ENCODE measurements at regions not wholly inside any gene's neighbourhood (a gene's known extent, or its start where the extent isn't known, plus 50 kb on each side); places are given as distances from the start of the nearest gene placed in this dataset.
"Not testable (repeated sequence)": the region's sequence is repeated elsewhere in the genome, so short reads cannot be mapped to it uniquely, and the experiment has no call there.

DNA sequence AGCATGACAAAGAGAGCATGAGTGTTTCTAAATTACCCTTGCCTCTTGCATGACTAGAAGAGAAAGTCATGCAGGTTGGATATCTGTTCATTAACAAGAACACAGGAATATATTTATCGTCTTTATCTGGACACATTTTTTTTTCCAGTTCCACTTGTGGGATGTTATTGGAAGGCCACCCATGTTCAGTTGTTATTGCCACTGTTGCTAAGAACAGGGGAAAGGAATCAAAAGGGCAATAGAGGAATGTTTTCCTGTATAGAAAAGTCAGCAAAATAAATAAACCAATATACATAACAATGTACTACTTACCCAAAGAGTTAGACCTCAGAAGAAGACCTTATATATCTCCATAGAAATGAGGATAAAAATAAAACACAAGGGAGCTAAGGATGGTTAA lies 270.1 kb downstream of the QDPR start:
- DNase-seq (ENCODE audit: low read depth in 3 of 3), result no peak

DNA sequence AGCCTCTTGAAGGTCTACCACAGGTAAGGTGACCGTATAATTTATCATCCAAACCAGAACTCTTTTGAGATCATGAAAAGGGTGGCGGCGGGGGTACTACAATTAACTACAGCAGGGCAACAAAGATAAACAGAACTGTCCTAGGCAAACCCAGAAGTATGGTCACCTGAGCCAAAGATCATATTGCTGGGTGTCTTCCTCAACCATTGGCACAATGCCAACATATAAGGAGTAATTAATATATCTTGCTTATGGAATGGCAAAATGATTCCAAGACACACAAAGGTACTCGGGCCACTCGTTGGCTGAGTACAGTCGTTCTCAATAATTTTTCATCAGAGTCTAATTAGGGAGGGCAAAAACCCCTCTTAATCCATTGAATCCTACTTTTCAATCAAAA lies 273.3 kb downstream of the QDPR start:
- DNase-seq (ENCODE audit: low read depth in 3 of 3), result no peak

DNA sequence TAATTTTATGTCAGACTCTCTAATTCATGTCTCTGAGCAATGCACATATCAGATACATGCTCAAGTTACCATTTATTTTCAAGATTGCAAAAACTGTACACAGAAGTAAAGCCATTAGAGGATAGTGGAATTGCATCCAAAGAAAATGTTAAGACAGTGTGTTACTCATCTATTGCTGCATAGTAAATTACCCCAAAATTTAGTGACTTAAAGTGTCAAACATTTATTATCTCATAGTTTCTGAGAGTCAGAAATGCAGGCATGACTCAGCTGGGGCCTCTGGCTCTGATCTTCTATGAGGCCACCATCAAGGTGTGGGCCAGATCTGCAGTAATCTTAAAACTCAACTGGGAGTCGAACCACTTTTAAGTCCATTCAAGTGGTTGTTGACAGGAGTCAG lies 275.2 kb downstream of the QDPR start:
- no peak for DNase-seq (ENCODE audit: low read depth in 3 of 3)

DNA sequence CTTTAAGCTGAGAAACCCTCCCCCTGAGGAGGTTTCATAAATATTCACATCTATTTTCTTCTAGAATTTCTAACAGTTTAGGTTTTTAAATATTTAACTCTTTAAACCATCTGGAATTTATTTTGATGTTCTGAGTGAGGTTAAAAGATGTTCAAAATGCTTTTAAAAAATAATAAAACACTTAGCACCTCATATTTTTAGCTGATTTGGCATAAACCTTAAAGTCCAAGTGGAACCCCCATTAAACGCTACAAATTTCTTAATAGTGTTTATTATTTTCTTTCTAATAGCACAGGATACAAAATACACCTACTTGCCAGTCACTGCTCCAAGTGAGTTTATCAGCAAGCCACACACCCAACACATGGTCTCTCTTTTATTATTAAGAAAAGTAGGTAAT lies 277.2 kb downstream of the QDPR start:
- DNase-seq (ENCODE audit: low read depth in 3 of 3), result no peak

DNA sequence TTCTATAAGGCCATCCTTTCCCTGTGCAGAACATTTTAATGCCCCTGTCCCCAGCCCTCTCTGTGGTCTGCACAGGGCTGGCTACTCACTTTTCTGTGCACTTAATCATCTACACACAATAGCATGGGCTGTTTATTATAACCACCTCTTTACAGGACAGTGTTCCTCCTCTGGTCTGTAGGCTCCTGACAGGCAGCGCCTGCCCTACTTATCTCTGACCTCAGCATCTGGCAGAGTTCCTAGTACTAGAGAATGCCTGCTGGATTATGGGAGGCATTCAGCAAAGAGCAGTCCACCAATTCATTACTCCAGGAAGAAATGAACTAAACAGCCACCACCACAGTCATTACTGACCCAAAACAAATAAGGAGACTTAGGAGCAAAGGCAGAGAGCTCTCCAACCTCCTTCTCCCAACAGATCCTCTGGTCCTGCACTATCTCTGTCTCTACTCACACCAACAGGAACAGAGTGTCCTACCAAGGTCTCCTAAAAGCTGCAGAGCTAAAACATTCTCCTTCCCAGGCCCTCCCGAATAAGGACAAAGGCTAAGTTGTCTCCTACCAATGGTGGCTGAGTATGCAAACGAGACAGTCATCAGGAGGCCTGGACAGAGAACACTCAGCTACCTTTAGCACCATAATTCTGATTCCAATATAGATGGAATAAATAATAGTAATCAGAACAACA lies 279.2 kb downstream of the QDPR start:
- DNase-seq (ENCODE audit: low read depth in 3 of 3), result no peak

DNA sequence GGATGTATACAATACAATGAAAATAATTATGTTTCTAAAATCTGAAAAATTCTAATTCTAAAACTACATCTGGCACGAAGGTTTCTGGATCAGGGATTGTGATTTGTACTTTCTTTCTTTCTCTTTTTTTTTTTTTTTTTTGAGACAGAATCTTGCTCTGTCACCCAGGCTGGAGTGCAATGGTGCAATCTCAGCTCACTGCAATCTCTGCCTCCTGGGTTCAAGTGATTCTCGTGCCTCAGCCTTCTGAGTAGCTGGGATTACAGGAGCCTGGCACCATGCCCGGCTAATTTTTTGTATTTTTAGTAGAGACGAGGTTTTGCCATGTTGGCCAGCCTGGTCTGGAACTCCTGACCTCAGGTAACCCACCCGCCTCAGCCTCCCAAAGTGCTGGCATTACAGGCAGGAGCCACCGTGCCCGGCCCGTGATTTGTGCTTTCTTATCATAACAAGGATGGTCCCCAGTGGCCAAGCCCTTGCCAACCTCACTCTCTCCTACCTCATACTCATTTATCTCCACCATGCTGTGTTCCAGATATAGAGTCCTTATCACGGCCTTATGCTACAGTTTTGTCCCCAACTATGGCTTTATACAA lies 279.9 kb downstream of the QDPR start:
- DNase-seq (ENCODE audit: low read depth in 3 of 3), result not testable (repeated sequence)

DNA sequence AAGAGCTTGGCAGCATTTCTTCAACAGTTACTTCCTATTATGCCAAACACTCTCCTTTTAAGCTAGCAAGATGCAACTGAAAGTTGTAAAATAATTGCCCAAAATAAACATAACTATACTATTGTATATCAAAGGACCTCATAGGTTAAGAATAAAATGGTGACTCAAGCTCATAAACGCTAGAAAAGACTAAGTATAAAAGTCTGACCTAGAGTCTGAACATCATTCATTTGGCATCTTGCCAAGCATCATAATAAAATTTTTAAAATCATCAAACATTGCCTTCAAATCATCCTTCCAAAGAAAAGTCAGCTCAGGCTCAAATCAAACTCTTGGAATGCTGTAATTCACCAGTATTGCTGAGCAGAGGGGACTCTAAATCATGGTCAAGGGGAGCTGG lies 281.2 kb downstream of the QDPR start:
- no peak for DNase-seq (ENCODE audit: low read depth in 3 of 3)

DNA sequence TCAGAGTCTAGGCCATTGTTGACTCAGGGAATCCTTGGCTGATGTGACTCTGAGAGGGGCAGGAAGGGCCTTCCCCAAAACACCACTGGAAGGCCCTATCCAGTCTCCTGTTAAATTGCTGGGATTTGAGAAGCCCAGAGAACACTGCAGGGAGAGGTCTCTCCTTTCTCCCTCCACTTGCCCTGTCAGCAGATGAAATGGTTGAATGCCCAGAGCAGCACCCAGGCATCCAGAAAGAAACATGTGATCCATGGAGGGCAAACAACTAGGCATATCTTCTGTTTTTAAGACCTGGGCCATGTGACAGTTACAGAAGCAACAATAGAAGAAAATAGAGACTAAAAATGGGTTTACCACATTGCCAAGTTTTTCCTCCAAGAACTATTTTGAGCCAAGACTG lies 291.1 kb downstream of the QDPR start:
- DNase-seq (ENCODE audit: low read depth in 3 of 3), result no peak

DNA sequence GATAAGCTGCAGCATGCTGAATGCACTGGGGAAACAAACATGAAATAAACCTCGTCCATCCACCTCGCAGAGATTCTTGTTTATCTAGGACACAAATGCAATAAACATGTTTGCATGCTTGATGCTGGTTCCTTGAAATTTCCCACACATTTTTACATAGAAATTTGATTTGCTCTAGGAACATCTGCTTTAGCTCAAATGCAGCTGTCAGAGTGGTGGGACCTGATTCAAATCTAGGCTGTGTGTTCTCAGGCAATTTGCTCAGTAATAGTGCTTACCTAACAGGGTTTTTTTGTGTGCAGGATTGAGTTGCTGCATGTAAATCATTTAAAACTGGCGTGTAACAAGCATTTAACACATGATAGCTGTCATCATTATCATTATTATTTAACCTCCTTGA lies 293.1 kb downstream of the QDPR start:
- DNase-seq (ENCODE audit: low read depth in 3 of 3), result no peak

DNA sequence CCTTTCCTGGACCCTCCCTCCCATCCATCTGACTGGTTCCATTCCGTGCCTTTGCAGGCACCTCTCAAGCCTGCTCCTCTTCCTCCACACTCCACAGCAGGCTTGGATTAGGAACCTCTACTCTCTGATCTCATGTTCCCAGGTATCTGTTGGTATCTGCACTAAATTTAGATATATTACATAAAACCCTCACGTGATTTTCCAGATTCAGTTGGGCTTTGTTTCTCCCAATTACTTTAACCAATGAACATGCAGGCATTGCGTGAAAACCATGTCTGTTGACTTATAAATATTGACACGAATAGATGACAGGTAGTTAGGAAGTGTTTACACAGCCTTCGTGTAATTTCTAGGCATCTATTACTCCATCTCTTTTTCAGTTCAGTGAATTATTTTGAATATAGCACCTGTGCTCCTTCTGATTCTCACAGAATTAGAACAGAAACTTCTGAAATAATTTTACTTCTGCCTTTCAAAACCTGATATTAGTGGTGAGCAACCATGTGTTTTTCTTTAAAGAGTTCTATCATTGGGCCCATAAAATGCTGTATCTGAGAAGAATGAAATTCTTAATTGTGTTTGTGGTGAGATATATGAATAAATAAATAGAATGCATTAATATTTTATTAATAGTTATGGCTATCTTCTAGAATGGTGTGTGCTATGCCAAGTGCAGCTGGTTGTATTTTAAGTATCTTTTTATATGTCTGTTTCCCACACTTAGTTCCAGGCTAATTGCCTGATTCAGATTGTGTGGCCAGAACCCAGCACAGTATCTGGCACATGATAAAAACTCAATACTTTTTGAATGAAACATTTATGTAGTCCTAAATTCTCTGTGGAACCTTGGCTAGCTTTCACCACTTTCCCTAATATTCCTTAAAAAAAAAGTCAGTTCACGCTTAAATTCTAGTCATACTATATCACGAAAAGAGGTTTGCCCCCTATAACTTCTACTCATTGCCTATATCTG lies 304.8 kb downstream of the QDPR start:
- DNase-seq (ENCODE audit: low read depth in 3 of 3), result no peak

DNA sequence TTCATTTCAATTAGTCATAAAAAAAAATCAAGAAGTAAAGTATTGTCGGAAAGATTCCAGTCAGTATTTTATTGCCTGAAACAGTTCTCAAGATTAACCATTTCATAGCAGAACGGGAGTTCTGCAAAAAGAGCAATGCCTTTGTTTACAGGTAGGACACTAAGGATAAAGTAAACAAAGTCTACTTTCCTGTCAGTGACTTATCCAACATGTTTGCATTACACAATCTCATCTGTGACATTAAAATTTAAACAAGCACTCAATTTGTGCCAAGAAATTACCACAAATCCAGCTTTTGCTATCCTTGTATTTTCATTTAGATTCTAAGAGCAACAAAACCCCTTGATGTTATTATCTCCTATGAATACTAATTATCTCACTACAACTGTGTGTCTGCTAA lies 306.5 kb upstream of the LDB2 start:
- no peak for DNase-seq (ENCODE audit: low read depth in 3 of 3)

DNA sequence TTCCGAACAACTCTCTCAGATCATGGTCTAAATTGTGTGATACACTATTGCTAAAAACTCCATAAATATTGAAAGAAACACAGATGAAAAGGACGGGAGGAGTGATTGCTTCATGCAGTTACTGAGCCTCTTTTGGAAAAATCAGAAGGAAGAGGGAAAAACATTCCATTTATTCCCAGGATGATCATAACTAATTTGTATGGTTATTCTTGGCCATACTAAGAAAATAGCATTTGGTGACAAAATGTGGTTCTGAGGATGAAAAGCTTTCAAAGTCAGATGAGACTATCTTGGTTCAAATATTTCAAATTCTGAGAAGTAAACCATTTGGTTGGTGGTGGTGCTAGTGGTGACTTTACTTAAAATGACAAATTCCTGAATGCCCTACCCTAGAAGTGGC lies 305.4 kb upstream of the LDB2 start:
- DNase-seq (ENCODE audit: low read depth in 3 of 3), result no peak

DNA sequence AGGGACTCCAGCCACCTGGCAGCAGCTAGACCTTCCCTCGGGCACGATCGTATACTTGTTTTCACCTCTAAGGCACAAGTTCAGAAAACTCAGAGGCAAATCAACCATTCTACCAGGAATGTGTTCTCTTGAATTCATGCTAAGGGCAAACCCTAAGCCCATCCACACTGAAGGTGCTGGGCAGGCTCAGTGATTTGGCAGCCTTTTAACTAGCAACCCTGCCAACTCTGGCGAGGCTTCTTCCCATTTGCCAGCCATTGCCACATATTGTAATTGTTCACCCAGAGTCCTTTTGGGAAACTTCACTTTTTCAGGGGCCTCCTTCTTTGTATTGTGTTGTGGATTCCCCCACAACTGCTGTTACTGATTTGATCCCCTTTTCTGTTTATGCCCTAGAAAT lies 298.6 kb upstream of the LDB2 start:
- DNase-seq (ENCODE audit: low read depth in 3 of 3), result no peak

DNA sequence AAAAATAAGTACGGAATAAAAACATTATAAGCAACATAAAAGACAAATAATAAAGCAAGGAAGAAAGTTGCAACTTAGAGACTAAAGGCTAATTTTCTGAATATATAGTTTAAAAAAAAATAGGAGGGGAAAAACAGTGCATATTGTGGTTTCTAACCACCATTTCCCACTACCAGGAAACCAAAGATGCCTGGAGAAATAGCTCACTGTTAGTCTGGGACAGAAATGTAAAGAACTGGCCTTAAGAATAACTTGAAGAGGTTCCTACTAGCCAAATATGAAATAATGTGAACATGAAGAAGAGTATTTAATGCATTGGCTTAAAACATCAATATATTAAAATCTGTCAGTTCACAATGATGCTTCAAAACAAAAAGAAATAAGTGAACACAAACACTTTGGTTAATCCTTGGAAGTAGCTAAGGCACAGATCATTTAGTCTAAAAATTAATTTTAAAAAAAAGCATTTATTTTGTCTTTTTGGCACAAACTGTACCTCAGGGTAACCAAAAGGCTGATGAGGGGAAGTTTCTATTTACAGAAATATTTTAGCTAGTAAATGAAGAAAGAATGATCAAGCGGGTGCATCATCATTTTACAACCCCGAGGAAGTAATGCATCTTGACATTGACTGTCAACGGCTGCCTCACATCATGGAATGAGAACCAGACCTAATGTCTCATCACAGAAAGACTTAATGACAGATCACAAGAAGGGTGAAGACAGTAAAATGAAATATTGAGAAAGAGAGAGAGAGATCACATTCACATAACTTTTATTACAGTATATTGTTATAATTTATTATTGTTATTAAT lies 297.2 kb upstream of the LDB2 start:
- no peak for DNase-seq (ENCODE audit: low read depth in 3 of 3)

DNA sequence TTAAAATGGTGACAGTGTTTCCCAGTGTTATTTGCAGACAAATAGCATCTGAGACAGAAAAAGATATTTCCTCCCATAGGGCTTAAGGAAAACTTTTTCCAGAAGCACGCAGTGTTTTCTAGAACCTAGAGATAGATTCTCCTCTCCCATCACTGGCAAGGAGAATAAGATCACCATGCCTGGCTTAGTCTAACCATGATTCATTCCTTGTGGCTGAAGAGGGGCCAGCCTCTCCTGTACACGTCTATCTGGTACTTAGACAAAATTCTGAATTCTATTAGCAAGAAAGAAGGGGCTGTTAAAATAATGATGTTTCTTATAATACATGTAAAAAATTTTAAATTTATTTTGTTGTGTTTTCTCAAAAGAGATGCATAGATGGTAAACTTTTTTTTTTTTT lies 296.1 kb upstream of the LDB2 start:
- DNase-seq (ENCODE audit: low read depth in 3 of 3), result no peak

DNA sequence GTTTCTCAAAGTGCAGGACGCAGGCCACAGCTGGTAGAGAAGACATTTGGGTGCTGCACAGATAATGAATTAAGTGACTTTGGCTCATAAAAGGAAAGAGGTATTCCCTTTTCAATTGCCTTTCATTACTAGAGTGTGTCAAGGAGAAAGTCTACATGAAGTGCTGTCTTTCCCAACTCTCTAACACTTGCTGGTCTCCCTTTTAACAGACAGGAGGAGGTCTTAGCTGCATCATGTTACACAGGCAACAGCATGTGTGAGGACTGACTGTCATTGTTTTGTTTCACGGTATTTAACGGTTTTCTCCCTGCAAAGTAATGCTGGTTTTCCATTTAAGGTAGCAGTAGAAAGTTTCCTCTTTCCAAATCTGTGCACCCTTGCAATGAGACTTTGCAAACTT lies 291.3 kb upstream of the LDB2 start:
- no peak for DNase-seq (ENCODE audit: low read depth in 3 of 3)

DNA sequence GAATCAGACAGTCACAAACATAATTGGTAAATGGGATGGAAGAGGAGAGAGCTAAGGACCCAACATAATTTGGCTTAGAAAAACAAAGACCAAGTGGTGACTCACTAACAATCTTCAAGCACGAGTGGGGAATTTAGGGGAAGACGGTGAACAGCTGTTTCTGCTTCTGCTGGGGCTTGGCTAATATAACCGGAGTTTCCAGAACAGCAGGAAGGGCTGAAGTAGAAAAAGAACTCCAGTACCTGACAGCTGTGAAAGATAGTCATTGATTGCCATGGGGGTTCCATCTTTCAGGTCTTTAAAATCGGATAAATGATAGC lies 290.9 kb upstream of the LDB2 start:
- DNase-seq (ENCODE audit: low read depth in 3 of 3), result no peak

DNA sequence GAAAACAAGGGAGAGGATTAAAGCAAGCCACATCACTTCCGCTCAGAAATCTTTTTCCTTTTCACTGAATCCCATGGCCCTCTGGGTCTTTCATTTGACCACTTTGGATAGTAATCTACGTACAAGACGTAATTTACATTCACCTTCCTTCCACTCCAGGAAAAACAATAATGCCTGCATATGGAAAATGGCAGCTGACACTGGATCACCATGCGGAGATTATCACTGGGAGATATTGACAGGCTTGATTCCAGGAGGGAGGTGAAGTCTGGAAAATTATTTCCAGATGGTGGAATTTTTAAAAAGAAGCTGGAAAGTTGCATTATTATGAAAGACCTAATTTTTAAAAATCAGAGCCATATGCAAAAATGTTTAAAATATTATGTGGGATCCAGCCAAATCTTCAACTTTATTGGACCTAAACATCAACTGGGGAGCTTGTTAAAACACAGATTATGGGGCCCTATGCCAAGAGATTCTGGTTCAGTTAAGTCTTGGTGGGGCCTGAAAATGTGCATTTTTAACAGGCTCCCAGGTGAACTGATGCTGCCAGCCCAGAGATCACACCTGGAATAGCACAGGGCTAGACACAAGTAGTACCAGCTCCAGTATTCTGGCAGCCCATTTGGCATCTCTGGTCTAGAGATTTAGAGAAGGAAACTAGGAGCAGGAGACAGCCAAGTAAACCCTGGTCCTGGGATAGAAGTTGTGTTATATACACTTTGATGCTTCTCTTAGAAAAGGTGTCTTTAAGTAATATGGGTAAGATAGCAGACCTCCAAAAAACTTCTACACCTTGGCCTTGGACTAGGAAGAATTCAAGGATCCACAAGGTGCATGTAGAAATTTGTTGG lies 290.3 kb upstream of the LDB2 start:
- DNase-seq (ENCODE audit: low read depth in 3 of 3), result no peak

DNA sequence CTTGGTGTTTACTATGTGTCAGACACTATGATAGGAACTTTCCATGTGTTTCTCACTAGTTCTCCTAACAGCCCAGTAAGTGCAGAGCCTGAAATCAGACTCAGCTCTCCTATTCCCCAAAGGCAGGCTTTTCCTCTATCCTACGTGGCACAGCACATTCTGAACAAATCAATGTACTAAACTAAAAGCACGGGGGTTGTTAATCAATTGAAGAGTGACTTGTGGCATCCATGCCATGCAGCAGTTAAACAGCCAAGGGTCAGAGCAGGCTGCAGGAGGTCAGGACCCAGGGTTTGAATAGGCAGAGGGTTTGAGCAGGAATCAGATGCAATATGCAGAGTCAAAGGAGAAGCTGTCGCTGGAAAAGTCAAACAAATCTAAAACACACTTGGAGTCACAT lies 289.7 kb upstream of the LDB2 start:
- no peak for DNase-seq (ENCODE audit: low read depth in 3 of 3)

DNA sequence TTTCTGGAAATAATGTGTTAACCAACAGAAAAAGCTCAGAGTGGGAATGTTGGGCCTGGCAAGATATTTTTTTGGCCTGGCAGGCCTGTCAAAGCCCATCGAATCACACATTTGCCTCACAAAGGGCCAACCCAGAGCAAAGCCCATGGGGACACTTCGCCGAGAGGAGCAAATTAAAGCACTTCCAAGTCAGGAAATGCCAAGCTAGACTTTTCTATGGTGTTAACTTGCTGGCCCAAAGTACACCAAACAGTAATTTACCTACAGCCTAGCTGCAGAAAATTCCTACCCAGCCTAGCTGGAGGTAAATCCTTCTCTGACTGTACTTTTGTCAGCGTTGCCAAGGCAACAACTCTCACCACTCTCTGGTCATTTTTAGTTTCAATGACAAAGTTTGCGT lies 288.6 kb upstream of the LDB2 start:
- no peak for DNase-seq (ENCODE audit: low read depth in 3 of 3)

DNA sequence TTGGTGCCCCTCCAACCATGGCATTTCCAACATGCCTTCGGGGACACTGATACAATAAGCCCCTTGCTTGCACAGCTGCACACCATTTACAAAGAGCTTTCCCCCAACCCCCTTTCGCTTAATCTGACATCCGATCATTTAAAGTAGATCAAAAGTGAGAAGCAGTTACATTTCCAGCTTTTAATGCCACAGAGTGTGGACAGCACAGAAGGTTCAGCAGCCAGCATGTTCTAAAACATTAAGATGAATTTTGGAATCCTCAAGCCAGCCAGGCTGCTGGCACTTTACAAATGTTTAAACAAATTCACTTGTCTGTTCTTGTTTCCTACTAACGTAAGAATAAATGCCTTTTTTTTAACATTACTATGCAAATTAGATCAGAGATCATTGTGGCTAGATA lies 284.4 kb upstream of the LDB2 start:
- no peak for DNase-seq (ENCODE audit: low read depth in 3 of 3)
